A549 (cell line): ENCODE measurements at regions not wholly inside any gene's neighbourhood (a gene's known extent, or its start where the extent isn't known, plus 50 kb on each side); places are given as distances from the start of the nearest gene placed in this dataset.
A peak's percentile ranks its signal among the peaks of the same experiment; 100 is the strongest.

ENCODE experiments used
- ATAC-seq, 2 experiments: fragments of 200-7000 bp in 1 of 2; fragments of >200 bp in 1 of 2; cut with Nextera tagmentation in 1 of 2; cut with Tn5 transposase in 1 of 2; 3 replicates each; pipeline versions ENCODE4 v1.8.0 to v1.9.1; 2018 to 2020; ENCODE audit warnings: mild to moderate bottlenecking in 1 of 2, moderate library complexity in 1 of 2
- CTCF ChIA-PET: fragments of 300-600 bp; sonication (Branson Sonifier 250); formaldehyde crosslinking; extraction: SDS; loops from one replicate; lab custom pipeline; 2021; ENCODE audit warnings: antibody characterized with exemption, inconsistent platforms; lab: Yijun Ruan, JAX
- POLR2A ChIA-PET: fragments of 350-600 bp; formaldehyde crosslinking; extraction: SDS; loops from one replicate; lab custom pipeline; 2021; ENCODE audit warnings: antibody characterized with exemption, inconsistent platforms; lab: Yijun Ruan, JAX
- DNase-seq, 2 experiments: peaks; one replicate each; pipeline versions ENCODE4 v3.0.0 to v3.0.0-alpha.2; 2011 to 2016; ENCODE audit warnings: low read depth in 1 of 2, low spot score in 1 of 2
- FAIRE-seq: peaks from 2 replicates; lab custom pipeline; 2011; peaks lifted over from hg19 to GRCh38; lab: Jason Lieb, UNC
- H3K27ac ChIP-seq, 2 experiments: fragments of >200 bp; sonication (Bioruptor Twin); formaldehyde crosslinking; 3 replicates each; pipeline ENCODE4 v1.5.1; 2016 to 2017
- H3K4me1 ChIP-seq: fragments of >200 bp; sonication (Bioruptor Twin); formaldehyde crosslinking; 3 replicates; pipeline ENCODE4 v1.6.1; 2016
- H3K4me2 ChIP-seq: fragments of >200 bp; sonication (Bioruptor Twin); formaldehyde crosslinking; 3 replicates; pipeline ENCODE4 v1.6.1; 2016
- H3K4me3 ChIP-seq: fragments of >200 bp; sonication (Bioruptor Twin); formaldehyde crosslinking; 3 replicates; pipeline ENCODE4 v1.5.1; 2016
- H3K9me3 ChIP-seq: fragments of >200 bp; sonication (Bioruptor Twin); formaldehyde crosslinking; 3 replicates; pipeline ENCODE4 v1.6.1; 2016
- CBX2 ChIP-seq: fragments of 200-600 bp; sonication (generic); IDR thresholded peaks from 2 replicates; pipeline ENCODE4 v1.6.1; 2016; ENCODE audit warnings: low read depth, mild to moderate bottlenecking, borderline replicate concordance
- CEBPB ChIP-seq, 2 experiments: fragments of >200 bp in 1 of 2; sonication (Bioruptor Twin) in 1 of 2; formaldehyde crosslinking in 1 of 2; IDR thresholded peaks; 2 replicates each; pipeline ENCODE4 v1.6.1; 2012 to 2016
- CHD2 ChIP-seq: fragments of 150-350 bp; IDR thresholded peaks from 2 replicates; pipeline ENCODE4 v1.6.1; 2014; ENCODE audit warnings: low read length; ENCODE audit not compliant: partially characterized antibody
- CTCF ChIP-seq: fragments of >200 bp; sonication (Bioruptor Twin); formaldehyde crosslinking; IDR thresholded peaks from 3 replicates; pipeline ENCODE4 v1.5.1; 2016
- E2F6 ChIP-seq: IDR thresholded peaks from 2 replicates; pipeline ENCODE4 v1.6.1; 2012; ENCODE audit warnings: low read depth, borderline replicate concordance
- EHF ChIP-seq: fragments of 250-450 bp; sonication (Bioruptor Pico); IDR thresholded peaks from 2 replicates; pipeline ENCODE4 v1.5.0; 2020; ENCODE audit warnings: mild to moderate bottlenecking
- EP300 ChIP-seq, 2 experiments: fragments of >200 bp; sonication (Bioruptor Twin); formaldehyde crosslinking; IDR thresholded peaks; 2 replicates in 1 of 2; 3 replicates in 1 of 2; pipeline ENCODE4 v1.6.1; 2016 to 2017
- ESRRA ChIP-seq: fragments of 150-350 bp; IDR thresholded peaks from 2 replicates; pipeline ENCODE4 v1.6.1; 2014; ENCODE audit warnings: mild to moderate bottlenecking, low read length, borderline replicate concordance
- FOSB ChIP-seq: fragments of 250-450 bp; sonication (Bioruptor Pico); IDR thresholded peaks from 2 replicates; pipeline ENCODE4 v1.5.0; 2020; ENCODE audit warnings: mild to moderate bottlenecking, moderate library complexity
- FOSL2 ChIP-seq, 2 experiments: fragments of 450-650 bp in 1 of 2; fragments of >200 bp in 1 of 2; sonication (Bioruptor Twin) in 1 of 2; formaldehyde crosslinking; IDR thresholded peaks; 2 replicates each; pipeline versions ENCODE4 v1.5.0 to v1.6.1; 2016 to 2020; ENCODE audit warnings: mild to moderate bottlenecking in 1 of 2, moderate library complexity in 1 of 2
- FOXS1 ChIP-seq: fragments of 250-450 bp; sonication (Bioruptor Pico); IDR thresholded peaks from 2 replicates; pipeline ENCODE4 v1.5.0; 2020; ENCODE audit warnings: mild to moderate bottlenecking, moderate library complexity
- GATA3 ChIP-seq: IDR thresholded peaks from 2 replicates; pipeline ENCODE4 v1.6.1; 2012; ENCODE audit warnings: borderline replicate concordance
- HES2 ChIP-seq: fragments of >200 bp; sonication (Bioruptor Twin); formaldehyde crosslinking; IDR thresholded peaks from 2 replicates; pipeline ENCODE4 v1.6.1; 2016
- HEYL ChIP-seq: fragments of 250-450 bp; sonication (Bioruptor Pico); IDR thresholded peaks from 2 replicates; pipeline ENCODE4 v1.8.0; 2021; ENCODE audit warnings: mild to moderate bottlenecking, moderate library complexity
- HOXB13 ChIP-seq: fragments of 250-450 bp; sonication (Bioruptor Pico); IDR thresholded peaks from 2 replicates; pipeline ENCODE4 v1.5.0; 2020; ENCODE audit warnings: low read depth, mild to moderate bottlenecking, moderate library complexity
- JUN ChIP-seq, 2 experiments: fragments of >200 bp; sonication (Bioruptor Twin); formaldehyde crosslinking; IDR thresholded peaks; 2 replicates in 1 of 2; 3 replicates in 1 of 2; pipeline ENCODE4 v1.6.1; 2016 to 2017
- JUNB ChIP-seq: fragments of >200 bp; sonication (Bioruptor Twin); formaldehyde crosslinking; IDR thresholded peaks from 2 replicates; pipeline ENCODE4 v1.6.1; 2016
- KDM1A ChIP-seq: fragments of 200-600 bp; sonication (generic); IDR thresholded peaks from 2 replicates; pipeline ENCODE4 v1.6.1; 2016; ENCODE audit warnings: low read depth, mild to moderate bottlenecking
- MAFK ChIP-seq: fragments of 450-650 bp; IDR thresholded peaks from 2 replicates; pipeline ENCODE4 v1.6.1; 2014; ENCODE audit not compliant: partially characterized antibody
- MAZ ChIP-seq: fragments of 150-350 bp; IDR thresholded peaks from 2 replicates; pipeline ENCODE4 v1.6.1; 2014; ENCODE audit warnings: antibody characterized with exemption, low read depth, low read length, borderline replicate concordance
- RAD21 ChIP-seq, 2 experiments: fragments of >200 bp in 1 of 2; sonication (Bioruptor Twin) in 1 of 2; formaldehyde crosslinking in 1 of 2; IDR thresholded peaks in 1 of 2; conservative IDR thresholded peaks in 1 of 2; 2 replicates in 1 of 2; 3 replicates in 1 of 2; pipeline ENCODE4 v1.6.1; 2012 to 2018; ENCODE audit warnings: inconsistent platforms in 1 of 2
- SMC3 ChIP-seq: fragments of >200 bp; sonication (Bioruptor Twin); formaldehyde crosslinking; IDR thresholded peaks from 3 replicates; pipeline ENCODE4 v1.6.1; 2018; ENCODE audit warnings: inconsistent platforms
- TP53 ChIP-seq: fragments of 250-450 bp; sonication (Bioruptor Pico); IDR thresholded peaks from 2 replicates; pipeline ENCODE4 v1.5.0; 2021; ENCODE audit warnings: mild to moderate bottlenecking, moderate library complexity
- ZC3H11A ChIP-seq: fragments of 450-650 bp; IDR thresholded peaks from 2 replicates; pipeline ENCODE4 v1.6.1; 2014; ENCODE audit warnings: antibody characterized with exemption, mild to moderate bottlenecking
- ZSCAN20 ChIP-seq: fragments of 250-450 bp; sonication (Bioruptor Pico); IDR thresholded peaks from 2 replicates; pipeline ENCODE4 v1.8.0; 2022; ENCODE audit warnings: mild to moderate bottlenecking, moderate library complexity
- whole genome bisulfite sequencing: methylation state at CpG from one replicate; pipeline ENCODE4 v1.1.6; 2017; ENCODE audit errors: missing lambda C conversion rate; 5-methylcytosine and 5-hydroxymethylcytosine counted together

- FAIRE-seq, result no peak
- Histone ChIP-seq H3K27ac (peak overlapping the region; percentile 61 to 88), H3K4me3 (no peak overlapping the region), H3K4me2 (no peak overlapping the region), H3K9me3 (no peaks in the 10 kb centered on the region), H3K4me1 (peaks cover 71% of the 10 kb centered on the region)
- POLR2A ChIA-PET, result no interaction called here
- DNase-seq, result no peak
- ATAC-seq, result no peak
- TF ChIP-seq KDM1A, result no peak
- no peak for TF ChIP-seq HOXB13
- no peak for TF ChIP-seq CBX2
- TF ChIP-seq GATA3, result no peak
- TF ChIP-seq TP53, result no peak
- no peak for TF ChIP-seq ESRRA
- no peak for TF ChIP-seq FOSB (CRISPR knock-in tag)
- no peak for TF ChIP-seq CHD2
- 66% methylated on average over 5 of the region's 5 CpGs for WGBS
- CTCF ChIA-PET, result interaction anchor here (0.8 kb wide), 1 partner anchor 33 kb away, joined by 3 read pairs; no protein-coding TSS in a partner anchor
These were observed 99.0 kb downstream of the QRSL1 start for GRCh38 chr6:106728296-106728870.

GRCh38 chr6:106727480-106728149, 98.2 kb downstream of the QRSL1 start:
- WGBS, result 77% methylated on average over 3 of the region's 3 CpGs
- DNase-seq (no peak), FAIRE-seq (no peak), ATAC-seq (no peak)
- TF ChIP-seq FOXS1, result no peak
- TF ChIP-seq HEYL (CRISPR knock-in tag), result no peak
- TF ChIP-seq SMC3, result no peak
- ChIA-PET CTCF (interaction anchor here (0.8 to 1.3 kb wide), 2 partner anchors 10 to 32 kb away, joined by 3 to 5 read pairs; no protein-coding TSS in a partner anchor), POLR2A (no interaction called here)
- Histone ChIP-seq H3K4me2 (no peak overlapping the region), H3K4me3 (no peak overlapping the region), H3K4me1 (peaks cover 71% of the 10 kb centered on the region), H3K9me3 (no peaks in the 10 kb centered on the region), H3K27ac (peak overlapping the region; percentile 61 to 78; a peak in 5 of 6 replicates)

GRCh38 chr6:106724848-106725247, 95.5 kb downstream of the QRSL1 start:
- peak; percentile 43 to 75; a peak in 4 of 6 replicates for ATAC-seq
- POLR2A ChIA-PET, result no interaction called here

More at GRCh38 chr6:106724848-106725247, 95.5 kb downstream of the QRSL1 start:
- DNase-seq (peak; percentile 18 to 70), FAIRE-seq (no peak)
- Histone ChIP-seq H3K27ac (peak overlapping the region; percentile 82 to 84), H3K4me3 (no peak overlapping the region), H3K4me2 (peak overlapping the region; percentile 55), H3K4me1 (peaks cover 56% of the 10 kb centered on the region), H3K9me3 (no peaks in the 10 kb centered on the region)
- TF ChIP-seq JUN (IDR thresholded peaks at IDR 0.05) (no peak), MAFK (no peak), EP300 (IDR thresholded peaks at IDR 0.05) (peak in 1 of 2 experiments; percentile 29; a peak in 1 of 5 replicates), MAZ (no peak), CTCF (no peak), HES2 (no peak), E2F6 (no peak), JUNB (no peak), ZSCAN20 (CRISPR knock-in tag) (no peak), EHF (no peak), GATA3 (peak; percentile 28; the same call in 1 of the 2 replicates), ZC3H11A (no peak), RAD21 (conservative IDR thresholded peaks at IDR 0.05 in 1 of 2, IDR thresholded peaks at IDR 0.05 in 1 of 2) (no peak), CEBPB (IDR thresholded peaks at IDR 0.05) (no peak), FOSL2 (IDR thresholded peaks at IDR 0.05) (no peak), FOSL2 (CRISPR knock-in tag; IDR thresholded peaks at IDR 0.05) (peak; percentile 20; the same call in 1 of the 2 replicates)
- WGBS, result 6% methylated on average over 2 of the region's 2 CpGs
- CTCF ChIA-PET, result interaction anchor here (1.0 to 1.1 kb wide), 2 partner anchors 28 to 255 kb away, joined by 3 to 4 read pairs; no protein-coding TSS in a partner anchor
